ENCODE measurements at regions not wholly inside any gene's neighbourhood (a gene's known extent, or its start where the extent isn't known, plus 50 kb on each side); places are given as distances from the start of the nearest gene placed in this dataset.
"Not testable (repeated sequence)": the region's sequence is repeated elsewhere in the genome, so short reads cannot be mapped to it uniquely, and the experiment has no call there.

GRCh38 chr1:148289647-148290046, 137.6 kb upstream of the NBPF11 start:
- Histone ChIP-seq H3K27me3 (ENCODE audit: insufficient read depth, poor library complexity, severe bottlenecking) (no peaks in the 10 kb centered on the region), H3K9me3 (ENCODE audit: severe bottlenecking) (no peaks in the 10 kb centered on the region), H3K27ac (ENCODE audit: poor library complexity, severe bottlenecking) (no peak overlapping the region), H3K4me1 (ENCODE audit: insufficient read depth, poor library complexity, severe bottlenecking) (no peaks in the 10 kb centered on the region), H3K4me3 (ENCODE audit: severe bottlenecking) (no peak overlapping the region), H3K36me3 (ENCODE audit: low read depth) (no peaks in the 10 kb centered on the region)
- DNase-seq (ENCODE audit: low spot score) (no peak), ATAC-seq (ENCODE audit: low read depth) (no peak)
- no peak for TF ChIP-seq CTCF (IDR thresholded peaks at IDR 0.05; ENCODE audit: poor library complexity, severe bottlenecking)

GRCh38 chr1:148285946-148286345, 133.9 kb upstream of the NBPF11 start:
- DNase-seq (ENCODE audit: low spot score); H3K4me1 ChIP-seq (ENCODE audit: insufficient read depth, poor library complexity, severe bottlenecking); H3K36me3 ChIP-seq (ENCODE audit: low read depth); H3K27me3 ChIP-seq (ENCODE audit: insufficient read depth, poor library complexity, severe bottlenecking); H3K4me3 ChIP-seq (ENCODE audit: severe bottlenecking); H3K9me3 ChIP-seq (ENCODE audit: severe bottlenecking); ATAC-seq (ENCODE audit: low read depth); H3K27ac ChIP-seq (ENCODE audit: poor library complexity, severe bottlenecking): not testable (repeated sequence)

GRCh38 chr1:148280831-148281572, 128.9 kb upstream of the NBPF11 start:
- not testable (repeated sequence) for DNase-seq (ENCODE audit: low spot score); H3K9me3 ChIP-seq (ENCODE audit: severe bottlenecking); H3K36me3 ChIP-seq (ENCODE audit: low read depth); H3K27me3 ChIP-seq (ENCODE audit: insufficient read depth, poor library complexity, severe bottlenecking)
- Histone ChIP-seq H3K4me3 (ENCODE audit: severe bottlenecking) (peak overlapping the region; percentile 26), H3K4me1 (ENCODE audit: insufficient read depth, poor library complexity, severe bottlenecking) (peaks cover 31% of the 10 kb centered on the region), H3K27ac (ENCODE audit: poor library complexity, severe bottlenecking) (peak overlapping the region; percentile 24)
- peak; percentile 47 for ATAC-seq (ENCODE audit: low read depth)

GRCh38 chr1:148279002-148279542, 127.0 kb upstream of the NBPF11 start:
- not testable (repeated sequence) for ATAC-seq (ENCODE audit: low read depth); H3K4me3 ChIP-seq (ENCODE audit: severe bottlenecking); H3K9me3 ChIP-seq (ENCODE audit: severe bottlenecking); DNase-seq (ENCODE audit: low spot score); H3K36me3 ChIP-seq (ENCODE audit: low read depth); H3K27me3 ChIP-seq (ENCODE audit: insufficient read depth, poor library complexity, severe bottlenecking)
- peak overlapping the region; percentile 86 for H3K27ac ChIP-seq (ENCODE audit: poor library complexity, severe bottlenecking)
- H3K4me1 ChIP-seq (ENCODE audit: insufficient read depth, poor library complexity, severe bottlenecking), result peaks cover 31% of the 10 kb centered on the region

- peaks cover 31% of the 10 kb centered on the region for H3K4me1 ChIP-seq (ENCODE audit: insufficient read depth, poor library complexity, severe bottlenecking)
- H3K27me3 ChIP-seq (ENCODE audit: insufficient read depth, poor library complexity, severe bottlenecking); DNase-seq (ENCODE audit: low spot score); H3K4me3 ChIP-seq (ENCODE audit: severe bottlenecking); H3K9me3 ChIP-seq (ENCODE audit: severe bottlenecking); H3K36me3 ChIP-seq (ENCODE audit: low read depth): not testable (repeated sequence)
- peak overlapping the region; percentile 86 for H3K27ac ChIP-seq (ENCODE audit: poor library complexity, severe bottlenecking)
- peak; percentile 86 for ATAC-seq (ENCODE audit: low read depth)
These were observed 125.8 kb upstream of the NBPF11 start for GRCh38 chr1:148277865-148278279.

GRCh38 chr1:148267066-148267465, 115.0 kb upstream of the NBPF11 start:
- not testable (repeated sequence) for H3K36me3 ChIP-seq (ENCODE audit: low read depth); H3K4me3 ChIP-seq (ENCODE audit: severe bottlenecking); DNase-seq (ENCODE audit: low spot score); H3K4me1 ChIP-seq (ENCODE audit: insufficient read depth, poor library complexity, severe bottlenecking); H3K27ac ChIP-seq (ENCODE audit: poor library complexity, severe bottlenecking); H3K27me3 ChIP-seq (ENCODE audit: insufficient read depth, poor library complexity, severe bottlenecking); H3K9me3 ChIP-seq (ENCODE audit: severe bottlenecking); ATAC-seq (ENCODE audit: low read depth)

GRCh38 chr1:148264374-148265276, 112.5 kb upstream of the NBPF11 start:
- ATAC-seq (ENCODE audit: low read depth), result peak; percentile 28
- H3K36me3 ChIP-seq (ENCODE audit: low read depth), result no peaks in the 10 kb centered on the region
- peak overlapping the region; percentile 61 for H3K27ac ChIP-seq (ENCODE audit: poor library complexity, severe bottlenecking)

More at GRCh38 chr1:148264374-148265276, 112.5 kb upstream of the NBPF11 start:
- Histone ChIP-seq H3K27me3 (ENCODE audit: insufficient read depth, poor library complexity, severe bottlenecking) (no peaks in the 10 kb centered on the region), H3K4me3 (ENCODE audit: severe bottlenecking) (peak overlapping the region; percentile 31), H3K4me1 (ENCODE audit: insufficient read depth, poor library complexity, severe bottlenecking) (peaks cover 7% of the 10 kb centered on the region), H3K9me3 (ENCODE audit: severe bottlenecking) (no peaks in the 10 kb centered on the region)
- no peak for DNase-seq (ENCODE audit: low spot score)
- TF ChIP-seq CTCF (IDR thresholded peaks at IDR 0.05; ENCODE audit: poor library complexity, severe bottlenecking), result no peak

Measured in RWPE2 (cell line).